ENCODE measurements at regions not wholly inside any gene's neighbourhood (a gene's known extent, or its start where the extent isn't known, plus 50 kb on each side); places are given as distances from the start of the nearest gene placed in this dataset.

DNA sequence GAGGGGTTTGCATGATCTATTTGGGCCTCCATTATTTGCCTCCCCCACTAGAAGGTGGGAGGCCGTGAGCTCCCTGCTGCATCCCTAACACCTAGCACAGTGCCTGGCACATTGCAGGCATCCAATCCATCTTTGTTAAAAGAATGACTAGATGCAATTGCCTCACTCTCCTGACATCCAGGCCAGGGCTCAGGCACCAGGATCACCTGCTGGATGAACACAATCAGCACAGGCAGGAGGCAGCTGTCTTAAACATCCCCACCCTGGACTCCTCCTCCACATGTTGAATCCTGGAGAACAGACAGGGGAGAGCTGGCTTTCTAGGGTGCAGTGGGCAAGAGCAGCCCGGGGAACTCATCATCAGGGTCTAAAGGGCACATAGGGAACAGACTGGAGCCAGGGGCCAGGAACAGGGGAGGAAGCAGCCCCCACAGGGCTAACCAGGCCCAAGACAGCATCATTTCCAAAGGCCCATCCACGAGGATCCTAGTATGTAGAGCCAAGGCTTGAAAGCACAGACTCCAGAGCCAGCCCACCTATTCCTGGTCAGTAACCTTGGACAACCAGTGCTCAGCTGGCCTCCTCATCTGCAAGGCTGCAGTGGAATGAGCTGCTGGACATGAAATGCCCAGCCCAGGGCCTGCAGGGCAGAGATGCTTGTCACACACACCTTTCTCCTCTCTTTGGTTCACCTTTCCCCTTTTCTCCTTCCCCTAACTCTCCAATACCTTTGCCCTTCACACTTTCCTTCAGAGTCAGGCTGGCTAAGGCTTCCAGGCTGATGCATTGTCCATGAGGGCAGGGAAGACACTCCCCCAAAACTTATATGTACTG is 254.4 kb upstream of the TLE3 start (continued):
- no peak for TF ChIP-seq HDAC2 (IDR thresholded peaks at IDR 0.05; ENCODE audit: borderline replicate concordance in 1 of 2, low read depth in 2 of 2, low read length in 2 of 2)
- TF ChIP-seq, protein P1, sequence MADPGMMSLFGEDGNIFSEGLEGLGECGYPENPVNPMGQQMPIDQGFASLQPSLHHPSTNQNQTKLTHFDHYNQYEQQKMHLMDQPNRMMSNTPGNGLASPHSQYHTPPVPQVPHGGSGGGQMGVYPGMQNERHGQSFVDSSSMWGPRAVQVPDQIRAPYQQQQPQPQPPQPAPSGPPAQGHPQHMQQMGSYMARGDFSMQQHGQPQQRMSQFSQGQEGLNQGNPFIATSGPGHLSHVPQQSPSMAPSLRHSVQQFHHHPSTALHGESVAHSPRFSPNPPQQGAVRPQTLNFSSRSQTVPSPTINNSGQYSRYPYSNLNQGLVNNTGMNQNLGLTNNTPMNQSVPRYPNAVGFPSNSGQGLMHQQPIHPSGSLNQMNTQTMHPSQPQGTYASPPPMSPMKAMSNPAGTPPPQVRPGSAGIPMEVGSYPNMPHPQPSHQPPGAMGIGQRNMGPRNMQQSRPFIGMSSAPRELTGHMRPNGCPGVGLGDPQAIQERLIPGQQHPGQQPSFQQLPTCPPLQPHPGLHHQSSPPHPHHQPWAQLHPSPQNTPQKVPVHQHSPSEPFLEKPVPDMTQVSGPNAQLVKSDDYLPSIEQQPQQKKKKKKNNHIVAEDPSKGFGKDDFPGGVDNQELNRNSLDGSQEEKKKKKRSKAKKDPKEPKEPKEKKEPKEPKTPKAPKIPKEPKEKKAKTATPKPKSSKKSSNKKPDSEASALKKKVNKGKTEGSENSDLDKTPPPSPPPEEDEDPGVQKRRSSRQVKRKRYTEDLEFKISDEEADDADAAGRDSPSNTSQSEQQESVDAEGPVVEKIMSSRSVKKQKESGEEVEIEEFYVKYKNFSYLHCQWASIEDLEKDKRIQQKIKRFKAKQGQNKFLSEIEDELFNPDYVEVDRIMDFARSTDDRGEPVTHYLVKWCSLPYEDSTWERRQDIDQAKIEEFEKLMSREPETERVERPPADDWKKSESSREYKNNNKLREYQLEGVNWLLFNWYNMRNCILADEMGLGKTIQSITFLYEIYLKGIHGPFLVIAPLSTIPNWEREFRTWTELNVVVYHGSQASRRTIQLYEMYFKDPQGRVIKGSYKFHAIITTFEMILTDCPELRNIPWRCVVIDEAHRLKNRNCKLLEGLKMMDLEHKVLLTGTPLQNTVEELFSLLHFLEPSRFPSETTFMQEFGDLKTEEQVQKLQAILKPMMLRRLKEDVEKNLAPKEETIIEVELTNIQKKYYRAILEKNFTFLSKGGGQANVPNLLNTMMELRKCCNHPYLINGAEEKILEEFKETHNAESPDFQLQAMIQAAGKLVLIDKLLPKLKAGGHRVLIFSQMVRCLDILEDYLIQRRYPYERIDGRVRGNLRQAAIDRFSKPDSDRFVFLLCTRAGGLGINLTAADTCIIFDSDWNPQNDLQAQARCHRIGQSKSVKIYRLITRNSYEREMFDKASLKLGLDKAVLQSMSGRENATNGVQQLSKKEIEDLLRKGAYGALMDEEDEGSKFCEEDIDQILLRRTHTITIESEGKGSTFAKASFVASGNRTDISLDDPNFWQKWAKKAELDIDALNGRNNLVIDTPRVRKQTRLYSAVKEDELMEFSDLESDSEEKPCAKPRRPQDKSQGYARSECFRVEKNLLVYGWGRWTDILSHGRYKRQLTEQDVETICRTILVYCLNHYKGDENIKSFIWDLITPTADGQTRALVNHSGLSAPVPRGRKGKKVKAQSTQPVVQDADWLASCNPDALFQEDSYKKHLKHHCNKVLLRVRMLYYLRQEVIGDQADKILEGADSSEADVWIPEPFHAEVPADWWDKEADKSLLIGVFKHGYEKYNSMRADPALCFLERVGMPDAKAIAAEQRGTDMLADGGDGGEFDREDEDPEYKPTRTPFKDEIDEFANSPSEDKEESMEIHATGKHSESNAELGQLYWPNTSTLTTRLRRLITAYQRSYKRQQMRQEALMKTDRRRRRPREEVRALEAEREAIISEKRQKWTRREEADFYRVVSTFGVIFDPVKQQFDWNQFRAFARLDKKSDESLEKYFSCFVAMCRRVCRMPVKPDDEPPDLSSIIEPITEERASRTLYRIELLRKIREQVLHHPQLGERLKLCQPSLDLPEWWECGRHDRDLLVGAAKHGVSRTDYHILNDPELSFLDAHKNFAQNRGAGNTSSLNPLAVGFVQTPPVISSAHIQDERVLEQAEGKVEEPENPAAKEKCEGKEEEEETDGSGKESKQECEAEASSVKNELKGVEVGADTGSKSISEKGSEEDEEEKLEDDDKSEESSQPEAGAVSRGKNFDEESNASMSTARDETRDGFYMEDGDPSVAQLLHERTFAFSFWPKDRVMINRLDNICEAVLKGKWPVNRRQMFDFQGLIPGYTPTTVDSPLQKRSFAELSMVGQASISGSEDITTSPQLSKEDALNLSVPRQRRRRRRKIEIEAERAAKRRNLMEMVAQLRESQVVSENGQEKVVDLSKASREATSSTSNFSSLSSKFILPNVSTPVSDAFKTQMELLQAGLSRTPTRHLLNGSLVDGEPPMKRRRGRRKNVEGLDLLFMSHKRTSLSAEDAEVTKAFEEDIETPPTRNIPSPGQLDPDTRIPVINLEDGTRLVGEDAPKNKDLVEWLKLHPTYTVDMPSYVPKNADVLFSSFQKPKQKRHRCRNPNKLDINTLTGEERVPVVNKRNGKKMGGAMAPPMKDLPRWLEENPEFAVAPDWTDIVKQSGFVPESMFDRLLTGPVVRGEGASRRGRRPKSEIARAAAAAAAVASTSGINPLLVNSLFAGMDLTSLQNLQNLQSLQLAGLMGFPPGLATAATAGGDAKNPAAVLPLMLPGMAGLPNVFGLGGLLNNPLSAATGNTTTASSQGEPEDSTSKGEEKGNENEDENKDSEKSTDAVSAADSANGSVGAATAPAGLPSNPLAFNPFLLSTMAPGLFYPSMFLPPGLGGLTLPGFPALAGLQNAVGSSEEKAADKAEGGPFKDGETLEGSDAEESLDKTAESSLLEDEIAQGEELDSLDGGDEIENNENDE (IDR thresholded peaks at IDR 0.05; ENCODE audit: insufficient replicate concordance, low read length): no peak
- TF ChIP-seq, protein P2, sequence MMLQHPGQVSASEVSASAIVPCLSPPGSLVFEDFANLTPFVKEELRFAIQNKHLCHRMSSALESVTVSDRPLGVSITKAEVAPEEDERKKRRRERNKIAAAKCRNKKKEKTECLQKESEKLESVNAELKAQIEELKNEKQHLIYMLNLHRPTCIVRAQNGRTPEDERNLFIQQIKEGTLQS (IDR thresholded peaks at IDR 0.05; ENCODE audit: insufficient read depth, low read depth, low read length): no peak
- TF ChIP-seq SP1 (IDR thresholded peaks at IDR 0.05; ENCODE audit: low read depth, low read length): no peak
- no peak for TF ChIP-seq BACH1 (IDR thresholded peaks at IDR 0.05; ENCODE audit: low read length)
- no peak for TF ChIP-seq YY1 (IDR thresholded peaks at IDR 0.05; ENCODE audit: low read depth, low read length)

Data from H1 (cell line).